PC-9 (cell line): ENCODE measurements at regions not wholly inside any gene's neighbourhood (a gene's known extent, or its start where the extent isn't known, plus 50 kb on each side); places are given as distances from the start of the nearest gene placed in this dataset.

Source experiments
- EZH2 ChIP-seq: fragments of 200-600 bp; sonication (generic); IDR thresholded peaks from 2 replicates; pipeline ENCODE4 v1.8.0; 2017; ENCODE audit warnings: antibody characterized with exemption, low read depth
- TF ChIP-seq, protein P1 (sequence below): fragments of 200-600 bp; sonication (generic); conservative IDR thresholded peaks from 2 replicates; pipeline ENCODE4 v1.6.1; 2017; ENCODE audit warnings: mixed run types, antibody characterized with exemption, mild to moderate bottlenecking, moderate library complexity

DNA sequence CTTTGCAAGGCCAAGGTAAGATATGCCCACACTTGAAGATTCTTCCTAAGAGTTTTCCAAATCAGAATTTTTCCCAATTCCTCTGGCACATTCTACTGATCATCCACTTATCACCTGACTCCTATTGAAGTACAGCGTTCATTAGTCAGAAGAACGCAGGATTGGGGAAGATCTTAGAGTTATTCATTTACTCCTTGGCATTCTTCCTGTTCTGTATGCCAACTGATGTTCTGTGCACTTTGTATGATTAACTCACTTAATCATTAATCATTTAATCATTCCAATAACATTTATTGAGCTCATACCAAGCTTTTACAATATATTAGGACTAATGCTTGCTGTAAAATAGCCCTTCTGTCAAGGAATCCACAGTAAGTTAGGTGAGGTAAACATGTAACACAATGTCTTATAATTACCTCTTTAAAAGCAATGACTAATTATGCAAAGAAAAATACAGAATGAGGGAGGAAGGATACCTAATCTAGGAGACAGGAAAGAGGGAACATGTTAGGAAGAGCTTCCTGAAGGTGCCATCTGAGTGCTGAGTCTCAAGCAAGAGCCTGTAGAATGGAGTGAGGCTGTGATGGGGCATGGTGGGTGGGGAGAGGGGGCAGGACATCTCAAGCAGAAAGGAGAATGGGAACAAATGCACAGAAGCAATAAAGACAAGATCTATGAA, 71.1 kb upstream of the DPT start:
- TF ChIP-seq, protein P1, sequence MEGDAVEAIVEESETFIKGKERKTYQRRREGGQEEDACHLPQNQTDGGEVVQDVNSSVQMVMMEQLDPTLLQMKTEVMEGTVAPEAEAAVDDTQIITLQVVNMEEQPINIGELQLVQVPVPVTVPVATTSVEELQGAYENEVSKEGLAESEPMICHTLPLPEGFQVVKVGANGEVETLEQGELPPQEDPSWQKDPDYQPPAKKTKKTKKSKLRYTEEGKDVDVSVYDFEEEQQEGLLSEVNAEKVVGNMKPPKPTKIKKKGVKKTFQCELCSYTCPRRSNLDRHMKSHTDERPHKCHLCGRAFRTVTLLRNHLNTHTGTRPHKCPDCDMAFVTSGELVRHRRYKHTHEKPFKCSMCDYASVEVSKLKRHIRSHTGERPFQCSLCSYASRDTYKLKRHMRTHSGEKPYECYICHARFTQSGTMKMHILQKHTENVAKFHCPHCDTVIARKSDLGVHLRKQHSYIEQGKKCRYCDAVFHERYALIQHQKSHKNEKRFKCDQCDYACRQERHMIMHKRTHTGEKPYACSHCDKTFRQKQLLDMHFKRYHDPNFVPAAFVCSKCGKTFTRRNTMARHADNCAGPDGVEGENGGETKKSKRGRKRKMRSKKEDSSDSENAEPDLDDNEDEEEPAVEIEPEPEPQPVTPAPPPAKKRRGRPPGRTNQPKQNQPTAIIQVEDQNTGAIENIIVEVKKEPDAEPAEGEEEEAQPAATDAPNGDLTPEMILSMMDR: no peak
- no peak for TF ChIP-seq EZH2
